H1 (cell line): ENCODE measurements at regions not wholly inside any gene's neighbourhood (a gene's known extent, or its start where the extent isn't known, plus 50 kb on each side); places are given as distances from the start of the nearest gene placed in this dataset.
A peak's percentile ranks its signal among the peaks of the same experiment; 100 is the strongest.

Source experiments
- CTCF ChIA-PET: fragments of 300-600 bp; sonication (Branson Sonifier 250); formaldehyde crosslinking; loops from one replicate; lab custom pipeline; 2021; ENCODE audit not compliant: partially characterized antibody; lab: Charles Lee
- POLR2A ChIA-PET: fragments of 300-600 bp; sonication (Branson Sonifier 250); formaldehyde crosslinking; loops from one replicate; lab custom pipeline; 2021; ENCODE audit warnings: inconsistent platforms; ENCODE audit not compliant: partially characterized antibody; lab: Charles Lee
- DNase-seq, 2 experiments: peaks; one replicate each; pipeline versions ENCODE4 v3.0.0 to v3.0.0-alpha.2; 2010 to 2022; ENCODE audit warnings: low spot score in 2 of 2, low read depth in 1 of 2, mixed read lengths in 1 of 2
- FAIRE-seq: peaks from 2 replicates; lab custom pipeline; 2011; peaks lifted over from hg19 to GRCh38; lab: Jason Lieb, UNC
- H2AFZ ChIP-seq: 2 replicates; pipeline ENCODE4 v1.8.1; 2012; ENCODE audit warnings: low read length, inconsistent platforms
- H2AK5ac ChIP-seq: 2 replicates; pipeline ENCODE4 v1.6.1; 2013; ENCODE audit warnings: low read depth, low read length
- H2BK120ac ChIP-seq: replicated peaks from 2 replicates; pipeline ENCODE3; 2013; ENCODE audit warnings: low read depth, low read length, inconsistent platforms
- H2BK12ac ChIP-seq: 2 replicates; pipeline ENCODE4 v1.6.1; 2013; ENCODE audit warnings: low read depth, low read length
- H2BK15ac ChIP-seq: 2 replicates; pipeline ENCODE4 v1.6.1; 2013; ENCODE audit warnings: low read length
- H2BK20ac ChIP-seq: 2 replicates; pipeline ENCODE4 v1.6.1; 2013; ENCODE audit warnings: low read length
- H2BK5ac ChIP-seq: 2 replicates; pipeline ENCODE4 v1.6.1; 2013; ENCODE audit warnings: low read depth, low read length
- H3K14ac ChIP-seq: 2 replicates; pipeline ENCODE4 v1.6.1; 2013; ENCODE audit warnings: inconsistent platforms; ENCODE audit not compliant: insufficient read length
- H3K18ac ChIP-seq: 2 replicates; pipeline ENCODE4 v1.6.1; 2013; ENCODE audit warnings: low read length; ENCODE audit errors: extremely low read depth
- H3K23ac ChIP-seq: 2 replicates; pipeline ENCODE4 v1.6.1; 2013; ENCODE audit warnings: inconsistent platforms; ENCODE audit not compliant: insufficient read length
- H3K23me2 ChIP-seq: 2 replicates; pipeline ENCODE4 v1.6.1; 2013; ENCODE audit warnings: low read depth, low read length
- H3K27ac ChIP-seq: 2 replicates; pipeline ENCODE4 v1.6.1; 2011; ENCODE audit warnings: low read depth, low read length, inconsistent platforms
- H3K27me3 ChIP-seq, 4 experiments: replicated peaks in 1 of 4; 1 replicate in 1 of 4; 2 replicates in 3 of 4; pipeline versions ENCODE4 v1.6.1 to v1.8.1; 2011 to 2013; ENCODE audit warnings: low read length in 3 of 4, mild to moderate bottlenecking in 3 of 4, inconsistent platforms in 2 of 4, mixed read lengths in 2 of 4, moderate library complexity in 1 of 4; ENCODE audit not compliant: control insufficient read depth in 3 of 4, insufficient read depth in 3 of 4; ENCODE audit errors: extremely low read depth in 1 of 4
- H3K36me3 ChIP-seq, 4 experiments: 2 replicates each; pipeline versions ENCODE4 v1.6.1 to v1.8.1; 2011 to 2013; ENCODE audit warnings: mild to moderate bottlenecking in 4 of 4, low read length in 3 of 4, moderate library complexity in 2 of 4, control low read depth in 1 of 4, inconsistent platforms in 1 of 4; ENCODE audit not compliant: insufficient read depth in 4 of 4, control insufficient read depth in 2 of 4
- H3K4ac ChIP-seq: replicated peaks from 2 replicates; pipeline ENCODE3; 2013; ENCODE audit warnings: low read length, low read depth, mixed read lengths, inconsistent platforms; ENCODE audit not compliant: insufficient read length
- H3K4me1 ChIP-seq, 4 experiments: replicated peaks in 1 of 4; 1 replicate in 1 of 4; 2 replicates in 3 of 4; pipeline versions ENCODE4 v1.6.1 to v1.8.1; 2011 to 2013; ENCODE audit warnings: low read length in 3 of 4, inconsistent platforms in 2 of 4, mixed read lengths in 1 of 4; ENCODE audit not compliant: insufficient read depth in 4 of 4, control insufficient read depth in 3 of 4
- H3K4me2 ChIP-seq, 2 experiments: 2 replicates each; pipeline versions ENCODE4 v1.6.1 to v1.8.1; 2011 to 2013; ENCODE audit warnings: low read depth in 2 of 2, low read length in 2 of 2, control low read depth in 1 of 2, inconsistent platforms in 1 of 2, mild to moderate bottlenecking in 1 of 2; ENCODE audit not compliant: insufficient read depth in 1 of 2
- H3K4me3 ChIP-seq, 4 experiments: fragments of 200-600, 300-600 bp in 1 of 4; sonication (generic), shearing (Covaris generic), sonication (Bioruptor Twin) in 1 of 4; 2 replicates each; pipeline versions ENCODE4 v1.5.1 to v1.8.1; 2011 to 2016; ENCODE audit warnings: low read length in 4 of 4, low read depth in 3 of 4, control low read depth in 2 of 4, inconsistent platforms in 2 of 4, mild to moderate bottlenecking in 2 of 4, mixed read lengths in 1 of 4, moderate library complexity in 1 of 4; ENCODE audit not compliant: insufficient read depth in 2 of 4; ENCODE audit errors: extremely low read depth in 1 of 4
- H3K56ac ChIP-seq: replicated peaks from 2 replicates; pipeline ENCODE3; 2013; ENCODE audit warnings: low read depth, mild to moderate bottlenecking, mixed read lengths, low read length, inconsistent platforms; ENCODE audit not compliant: insufficient read length
- H3K79me1 ChIP-seq: 2 replicates; pipeline ENCODE4 v1.6.1; 2013; ENCODE audit warnings: low read depth, low read length, control low read depth
- H3K79me2 ChIP-seq, 2 experiments: 2 replicates each; pipeline versions ENCODE4 v1.6.1 to v1.8.1; 2012 to 2013; ENCODE audit warnings: low read length in 2 of 2, mild to moderate bottlenecking in 2 of 2, inconsistent platforms in 1 of 2; ENCODE audit not compliant: insufficient read depth in 2 of 2, control insufficient read depth in 1 of 2
- H3K9ac ChIP-seq, 4 experiments: replicated peaks in 1 of 4; 1 replicate in 1 of 4; 2 replicates in 3 of 4; pipeline versions ENCODE4 v1.6.1 to v1.8.1; 2011 to 2013; ENCODE audit warnings: low read depth in 3 of 4, low read length in 3 of 4, control low read depth in 2 of 4, mild to moderate bottlenecking in 2 of 4, moderate library complexity in 2 of 4, inconsistent platforms in 1 of 4; ENCODE audit errors: extremely low read depth in 1 of 4
- H3K9me3 ChIP-seq, 2 experiments: 2 replicates each; pipeline versions ENCODE4 v1.6.1 to v1.8.1; 2012 to 2013; ENCODE audit warnings: mild to moderate bottlenecking in 2 of 2, moderate library complexity in 2 of 2, control low read depth in 1 of 2, inconsistent platforms in 1 of 2, low read depth in 1 of 2, low read length in 1 of 2, mixed read lengths in 1 of 2; ENCODE audit not compliant: insufficient read depth in 2 of 2
- H4K20me1 ChIP-seq, 2 experiments: replicated peaks in 1 of 2; 2 replicates each; pipeline versions ENCODE3 to v1.8.1; 2011 to 2013; ENCODE audit warnings: inconsistent platforms in 2 of 2, low read length in 2 of 2, mild to moderate bottlenecking in 1 of 2; ENCODE audit not compliant: insufficient read depth in 2 of 2, control insufficient read depth in 1 of 2
- H4K5ac ChIP-seq: 2 replicates; pipeline ENCODE4 v1.6.1; 2013; ENCODE audit warnings: low read length, low read depth, mixed read lengths, inconsistent platforms; ENCODE audit not compliant: insufficient read length
- H4K8ac ChIP-seq: 2 replicates; pipeline ENCODE4 v1.8.0; 2013; ENCODE audit warnings: mild to moderate bottlenecking, moderate library complexity, low read length, inconsistent platforms; ENCODE audit not compliant: insufficient read depth; ENCODE audit errors: extremely low read depth
- H4K91ac ChIP-seq: replicated peaks from 2 replicates; pipeline ENCODE3; 2013; ENCODE audit warnings: low read length, mixed read lengths, inconsistent platforms; ENCODE audit not compliant: insufficient read length
- KDM5A ChIP-seq: fragments of 200-600 bp; IDR thresholded peaks from 2 replicates; pipeline ENCODE4 v1.7.1; 2012; ENCODE audit warnings: mild to moderate bottlenecking, low read length, inconsistent platforms, mixed read lengths
- NANOG ChIP-seq: IDR thresholded peaks from 2 replicates; pipeline ENCODE4 v1.6.1; 2011; ENCODE audit warnings: low read length, low read depth, mild to moderate bottlenecking, inconsistent platforms; ENCODE audit not compliant: insufficient read depth, poor library complexity, severe bottlenecking
- TCF12 ChIP-seq: IDR thresholded peaks from 2 replicates; pipeline ENCODE4 v1.6.1; 2011; ENCODE audit warnings: low read depth, mild to moderate bottlenecking, low read length
- WGBS, 2 experiments: shearing (Covaris generic) in 1 of 2; methylation state at CpG; one replicate each; pipeline versions ENCODE4 v1.1.6 to v1.1.7; 2013 to 2015; ENCODE audit warnings: low lambda C conversion rate in 2 of 2, mixed read lengths in 2 of 2, inconsistent platforms in 1 of 2, low coverage in 1 of 2, missing lambda C conversion rate in 1 of 2; ENCODE audit not compliant: insufficient replicate concordance in 2 of 2, insufficient coverage in 1 of 2, insufficient read length in 1 of 2; ENCODE audit errors: extremely low coverage in 1 of 2, missing lambda C conversion rate in 1 of 2; 5-methylcytosine and 5-hydroxymethylcytosine counted together
- TF ChIP-seq, protein P1 (sequence below): IDR thresholded peaks from 2 replicates; pipeline ENCODE4 v1.6.1; 2012; ENCODE audit warnings: inconsistent platforms

DNA sequence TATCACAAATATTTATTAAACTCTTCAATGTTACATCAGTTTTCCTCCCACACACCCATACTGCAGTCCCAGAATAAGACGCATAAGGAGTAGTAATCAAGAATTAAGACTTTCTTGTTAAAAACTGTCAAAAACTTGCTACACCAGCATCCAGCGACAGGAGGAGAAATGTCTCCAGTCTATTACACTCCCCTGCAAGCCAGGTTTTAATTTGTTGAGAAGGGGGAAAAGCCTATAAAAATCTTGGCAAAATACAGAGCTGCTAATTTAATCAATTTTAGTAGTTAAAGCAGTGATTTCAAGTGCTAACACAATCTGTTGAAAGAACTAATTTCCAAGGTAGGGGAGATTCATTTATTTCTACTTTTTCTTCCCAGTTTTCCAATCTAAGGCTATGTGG is 102.0 kb upstream of the MED13 start:
- no peak for FAIRE-seq
- POLR2A ChIA-PET, result no interaction called here

More for the DNA sequence above, 102.0 kb upstream of the MED13 start:
- Histone ChIP-seq H3K23ac (no peak overlapping the region), H4K20me1 (no peaks in the 10 kb centered on the region), H3K18ac (no peak overlapping the region), H2BK120ac (no peak overlapping the region), H4K8ac (no peak overlapping the region), H2BK20ac (no peak overlapping the region), H2AK5ac (no peak overlapping the region), H2BK5ac (no peak overlapping the region), H3K4ac (no peak overlapping the region), H3K14ac (no peak overlapping the region), H3K79me1 (no peaks in the 10 kb centered on the region), H2AFZ (peak overlapping the region; percentile 0; the same call in 1 of the 2 replicates), H3K79me2 (no peaks in the 10 kb centered on the region), H3K23me2 (no peaks in the 10 kb centered on the region), H3K4me2 (no peak overlapping the region), H4K5ac (no peak overlapping the region), H3K36me3 (no peaks in the 10 kb centered on the region), H3K4me3 (no peak overlapping the region), H4K91ac (no peak overlapping the region), H2BK15ac (no peak overlapping the region), H3K9ac (no peak overlapping the region), H3K4me1 (no peaks in the 10 kb centered on the region), H3K27me3 (no peaks in the 10 kb centered on the region), H3K56ac (no peak overlapping the region), H3K27ac (no peak overlapping the region), H3K9me3 (no peaks in the 10 kb centered on the region), H2BK12ac (no peak overlapping the region)
- 89% methylated on average over 2 of the region's 2 CpGs; no CpG with 5 or more reads in 1 of the 2 experiments for WGBS, 2 experiments
- no peak for DNase-seq
- CTCF ChIA-PET, result interaction anchor here (0.7 kb wide), 1 partner anchor 34 kb away, joined by 3 read pairs; no protein-coding TSS in a partner anchor
- no peak for TF ChIP-seq NANOG
- TF ChIP-seq TCF12, result no peak
- TF ChIP-seq KDM5A, result no peak
- TF ChIP-seq, protein P1, sequence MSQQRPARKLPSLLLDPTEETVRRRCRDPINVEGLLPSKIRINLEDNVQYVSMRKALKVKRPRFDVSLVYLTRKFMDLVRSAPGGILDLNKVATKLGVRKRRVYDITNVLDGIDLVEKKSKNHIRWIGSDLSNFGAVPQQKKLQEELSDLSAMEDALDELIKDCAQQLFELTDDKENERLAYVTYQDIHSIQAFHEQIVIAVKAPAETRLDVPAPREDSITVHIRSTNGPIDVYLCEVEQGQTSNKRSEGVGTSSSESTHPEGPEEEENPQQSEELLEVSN, result no peak
